SK-N-SH (cell line): ENCODE measurements at regions not wholly inside any gene's neighbourhood (a gene's known extent, or its start where the extent isn't known, plus 50 kb on each side); places are given as distances from the start of the nearest gene placed in this dataset.
"Not testable (repeated sequence)": the region's sequence is repeated elsewhere in the genome, so short reads cannot be mapped to it uniquely, and the experiment has no call there.

ENCODE experiments used
- CTCF ChIA-PET: fragments of 300-600, 350-600 bp; formaldehyde crosslinking; extraction: SDS; loops from one replicate; lab custom pipeline; 2021; lab: Yijun Ruan, JAX
- POLR2A ChIA-PET: fragments of 350-600 bp; sonication (Branson Sonifier 250); formaldehyde crosslinking; extraction: SDS; loops from one replicate; lab custom pipeline; 2020; ENCODE audit warnings: antibody characterized with exemption, inconsistent platforms; lab: Yijun Ruan, JAX
- DNase-seq: peaks from one replicate; pipeline ENCODE4 v3.0.0; 2012
- H2AFZ ChIP-seq: fragments of 200-600 bp; sonication (generic); 2 replicates; pipeline ENCODE4 v1.8.1; 2016; ENCODE audit warnings: antibody characterized with exemption, mild to moderate bottlenecking, low read depth
- H3F3A ChIP-seq: fragments of 200-600 bp; sonication (generic); replicated peaks from 2 replicates; pipeline ENCODE3; 2016; ENCODE audit warnings: antibody characterized with exemption, mild to moderate bottlenecking; ENCODE audit not compliant: insufficient read depth
- H3K27ac ChIP-seq, 2 experiments: fragments of 200-500 bp in 1 of 2; fragments of 200-600 bp in 1 of 2; sonication (Bioruptor generic) in 1 of 2; sonication (generic), shearing (Covaris generic) in 1 of 2; 2 replicates each; pipeline versions ENCODE4 v1.5.1 to v1.6.1; 2014 to 2016; ENCODE audit warnings: low read depth in 2 of 2, inconsistent platforms in 1 of 2, low read length in 1 of 2, mild to moderate bottlenecking in 1 of 2, mixed read lengths in 1 of 2
- H3K27me3 ChIP-seq: fragments of 200-600 bp; sonication (generic), shearing (Covaris generic); 2 replicates; pipeline ENCODE4 v1.6.1; 2016; ENCODE audit warnings: mixed run types; ENCODE audit not compliant: insufficient read depth
- H3K36me3 ChIP-seq, 2 experiments: fragments of 200-500 bp in 1 of 2; fragments of 200-600 bp in 1 of 2; sonication (Bioruptor generic) in 1 of 2; sonication (generic) in 1 of 2; replicated peaks in 1 of 2; 2 replicates each; pipeline versions ENCODE3 to v1.5.1; 2014 to 2016; ENCODE audit warnings: low read length in 1 of 2, mild to moderate bottlenecking in 1 of 2; ENCODE audit not compliant: insufficient read depth in 2 of 2, control insufficient read depth in 1 of 2
- H3K4me1 ChIP-seq, 2 experiments: fragments of 200-500 bp in 1 of 2; fragments of 200-600 bp in 1 of 2; sonication (Bioruptor generic) in 1 of 2; sonication (generic), shearing (Covaris generic) in 1 of 2; 2 replicates each; pipeline versions ENCODE4 v1.5.1 to v1.6.1; 2014 to 2016; ENCODE audit warnings: low read depth in 1 of 2, low read length in 1 of 2, mixed run types in 1 of 2; ENCODE audit not compliant: insufficient read depth in 2 of 2, control insufficient read depth in 1 of 2
- H3K4me2 ChIP-seq: fragments of 200-600 bp; sonication (generic), shearing (Covaris generic); 2 replicates; pipeline ENCODE4 v1.6.1; 2017; ENCODE audit warnings: mixed run types
- H3K4me3 ChIP-seq, 2 experiments: fragments of 200-500 bp in 1 of 2; fragments of 200-600 bp in 1 of 2; sonication (Bioruptor generic) in 1 of 2; sonication (generic), shearing (Covaris generic) in 1 of 2; 2 replicates each; pipeline versions ENCODE4 v1.5.1 to v1.8.1; 2014 to 2016; ENCODE audit warnings: low read depth in 2 of 2, inconsistent platforms in 1 of 2, low read length in 1 of 2, mild to moderate bottlenecking in 1 of 2, mixed read lengths in 1 of 2, moderate library complexity in 1 of 2
- H3K79me2 ChIP-seq: fragments of 200-600 bp; sonication (generic); 2 replicates; pipeline ENCODE4 v1.8.1; 2017; ENCODE audit warnings: mild to moderate bottlenecking; ENCODE audit not compliant: insufficient read depth
- H3K9ac ChIP-seq: fragments of 200-600 bp; sonication (generic); 2 replicates; pipeline ENCODE4 v1.6.1; 2017; ENCODE audit warnings: mixed run types
- H3K9me2 ChIP-seq: fragments of 200-600 bp; sonication (generic); 2 replicates; pipeline ENCODE4 v1.6.1; 2017; ENCODE audit warnings: mixed run types
- H3K9me3 ChIP-seq: fragments of 200-600 bp; sonication (generic); 2 replicates; pipeline ENCODE4 v1.6.1; 2017; ENCODE audit warnings: mixed run types, mild to moderate bottlenecking, moderate library complexity
- H4K20me1 ChIP-seq: fragments of 200-600 bp; sonication (generic); 2 replicates; pipeline ENCODE4 v1.6.1; 2017; ENCODE audit warnings: mild to moderate bottlenecking, mixed run types; ENCODE audit not compliant: insufficient read depth
- FOXJ3 ChIP-seq: sonication (generic); formaldehyde crosslinking; IDR thresholded peaks from 2 replicates; pipeline ENCODE4 v1.5.1; 2020; ENCODE audit warnings: mild to moderate bottlenecking, missing genetic modification reagents
- GATA2 ChIP-seq: sonication (generic); formaldehyde crosslinking; IDR thresholded peaks from 2 replicates; pipeline ENCODE4 v1.5.0; 2020; ENCODE audit warnings: mild to moderate bottlenecking, missing genetic modification reagents
- JUND ChIP-seq: IDR thresholded peaks from 2 replicates; pipeline ENCODE4 v1.4.0; 2012
- MAX ChIP-seq: IDR thresholded peaks from 2 replicates; pipeline ENCODE4 v1.4.0; 2012; ENCODE audit warnings: low read depth
- MXI1 ChIP-seq: IDR thresholded peaks from 2 replicates; pipeline ENCODE4 v1.6.1; 2012; ENCODE audit warnings: mild to moderate bottlenecking, low read depth, low read length, improper control_type of control experiment
- POLR2AphosphoS5 ChIP-seq: IDR thresholded peaks from 2 replicates; pipeline ENCODE4 v1.6.1; 2012; ENCODE audit warnings: low read depth, low read length
- RCOR1 ChIP-seq: fragments of 150-350 bp; IDR thresholded peaks from 2 replicates; pipeline ENCODE4 v1.6.1; 2017; ENCODE audit warnings: antibody characterized with exemption, low read length
- YY1 ChIP-seq: IDR thresholded peaks from 2 replicates; pipeline ENCODE4 v1.4.0; 2012; ENCODE audit warnings: low read depth, mild to moderate bottlenecking
- WGBS: methylation state at CpG from one replicate; pipeline ENCODE4 v1.1.6; 2017; ENCODE audit warnings: low lambda C conversion rate; 5-methylcytosine and 5-hydroxymethylcytosine counted together

- no peaks in the 10 kb centered on the region for H3F3A ChIP-seq
- no peaks in the 10 kb centered on the region for H3K36me3 ChIP-seq
- no peaks in the 10 kb centered on the region for H3K27me3 ChIP-seq
- no peak overlapping the region for H3K4me2 ChIP-seq
- POLR2A ChIA-PET: no interaction called here
- no peak for DNase-seq
- H3K9me2 ChIP-seq: no peaks in the 10 kb centered on the region
- no peak overlapping the region for H3K9ac ChIP-seq
- no peaks in the 10 kb centered on the region for H3K4me1 ChIP-seq
- no peak for TF ChIP-seq YY1
- TF ChIP-seq FOXJ3 (CRISPR knock-in tag): no peak
- TF ChIP-seq MXI1: no peak
- no peak for TF ChIP-seq POLR2AphosphoS5
- TF ChIP-seq JUND: no peak
- no peak for TF ChIP-seq GATA2 (CRISPR knock-in tag)
- TF ChIP-seq MAX: no peak
- TF ChIP-seq, all 33 proteins: peak for 0
- WGBS: 15% methylated on average over 1 of the region's 1 CpG
- CTCF ChIA-PET: no interaction called here
- H4K20me1 ChIP-seq: no peaks in the 10 kb centered on the region
- H3K4me3 ChIP-seq: no peak overlapping the region
- no peaks in the 10 kb centered on the region for H3K9me3 ChIP-seq
- no peak overlapping the region for H3K27ac ChIP-seq
- H3K79me2 ChIP-seq: no peaks in the 10 kb centered on the region
- no peak overlapping the region for H2AFZ ChIP-seq
Observed at GRCh38 chr4:111360906-111361305, 738.0 kb upstream of the PITX2 start.

- no peak for DNase-seq
- H3K27ac ChIP-seq: no peak overlapping the region
- H4K20me1 ChIP-seq: no peaks in the 10 kb centered on the region
- H3K4me2 ChIP-seq: no peak overlapping the region
- H3K9me2 ChIP-seq: no peaks in the 10 kb centered on the region
- no peak overlapping the region for H2AFZ ChIP-seq
- ChIA-PET CTCF (no interaction called here), POLR2A (no interaction called here)
- H3K9me3 ChIP-seq: no peaks in the 10 kb centered on the region
- H3K4me3 ChIP-seq: no peak overlapping the region
- H3K79me2 ChIP-seq: no peaks in the 10 kb centered on the region
- 0% methylated on average over 1 of the region's 1 CpG for WGBS
- no peak overlapping the region for H3K9ac ChIP-seq
- H3F3A ChIP-seq: no peaks in the 10 kb centered on the region
- H3K27me3 ChIP-seq: no peaks in the 10 kb centered on the region
- H3K36me3 ChIP-seq: no peaks in the 10 kb centered on the region
- no peak for TF ChIP-seq RCOR1
- no peaks in the 10 kb centered on the region for H3K4me1 ChIP-seq
Observed at GRCh38 chr4:111362941-111363361, 740.1 kb upstream of the PITX2 start.

- H3K9ac ChIP-seq, H3K27me3 ChIP-seq, H3K4me1 ChIP-seq, POLR2A ChIA-PET, H3F3A ChIP-seq, H3K4me3 ChIP-seq, CTCF ChIA-PET, H3K9me3 ChIP-seq, H3K9me2 ChIP-seq, DNase-seq, H3K36me3 ChIP-seq, H4K20me1 ChIP-seq, H3K79me2 ChIP-seq, H3K4me2 ChIP-seq, H2AFZ ChIP-seq, H3K27ac ChIP-seq: not testable (repeated sequence)
- WGBS: 31% methylated on average over 9 of the region's 14 CpGs
Observed at GRCh38 chr4:111377880-111378279, 755.0 kb upstream of the PITX2 start.
